ENCODE measurements at regions not wholly inside any gene's neighbourhood (a gene's known extent, or its start where the extent isn't known, plus 50 kb on each side); places are given as distances from the start of the nearest gene placed in this dataset.

DNA sequence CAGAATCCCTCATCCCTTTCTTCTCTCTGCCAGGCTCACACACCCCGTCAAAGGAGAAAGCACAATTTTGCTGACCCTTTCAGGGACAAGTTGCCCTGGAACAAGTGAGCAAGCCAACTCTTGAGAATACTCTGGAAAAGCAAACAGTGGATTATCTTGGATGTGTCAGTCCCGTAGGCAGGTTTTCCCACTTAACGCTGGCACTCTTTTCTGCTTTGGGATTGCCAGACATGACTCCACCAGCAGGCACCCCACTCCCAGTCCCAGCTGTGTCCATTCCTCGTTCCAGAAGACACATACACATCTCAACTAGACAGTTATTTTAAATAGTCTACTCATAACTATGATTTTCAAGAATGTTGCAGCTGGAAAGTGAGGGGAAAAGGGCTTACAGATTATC is 145.5 kb upstream of the CDKN3 start:
- H3K4me3 ChIP-seq (ENCODE audit: low read depth, low read length): no peak overlapping the region
- TF ChIP-seq, protein P1, sequence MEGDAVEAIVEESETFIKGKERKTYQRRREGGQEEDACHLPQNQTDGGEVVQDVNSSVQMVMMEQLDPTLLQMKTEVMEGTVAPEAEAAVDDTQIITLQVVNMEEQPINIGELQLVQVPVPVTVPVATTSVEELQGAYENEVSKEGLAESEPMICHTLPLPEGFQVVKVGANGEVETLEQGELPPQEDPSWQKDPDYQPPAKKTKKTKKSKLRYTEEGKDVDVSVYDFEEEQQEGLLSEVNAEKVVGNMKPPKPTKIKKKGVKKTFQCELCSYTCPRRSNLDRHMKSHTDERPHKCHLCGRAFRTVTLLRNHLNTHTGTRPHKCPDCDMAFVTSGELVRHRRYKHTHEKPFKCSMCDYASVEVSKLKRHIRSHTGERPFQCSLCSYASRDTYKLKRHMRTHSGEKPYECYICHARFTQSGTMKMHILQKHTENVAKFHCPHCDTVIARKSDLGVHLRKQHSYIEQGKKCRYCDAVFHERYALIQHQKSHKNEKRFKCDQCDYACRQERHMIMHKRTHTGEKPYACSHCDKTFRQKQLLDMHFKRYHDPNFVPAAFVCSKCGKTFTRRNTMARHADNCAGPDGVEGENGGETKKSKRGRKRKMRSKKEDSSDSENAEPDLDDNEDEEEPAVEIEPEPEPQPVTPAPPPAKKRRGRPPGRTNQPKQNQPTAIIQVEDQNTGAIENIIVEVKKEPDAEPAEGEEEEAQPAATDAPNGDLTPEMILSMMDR (IDR thresholded peaks at IDR 0.05; ENCODE audit: control insufficient read depth, extremely low read depth, insufficient read depth): no peak
- no peak for DNase-seq (ENCODE audit: low read depth)

DNA sequence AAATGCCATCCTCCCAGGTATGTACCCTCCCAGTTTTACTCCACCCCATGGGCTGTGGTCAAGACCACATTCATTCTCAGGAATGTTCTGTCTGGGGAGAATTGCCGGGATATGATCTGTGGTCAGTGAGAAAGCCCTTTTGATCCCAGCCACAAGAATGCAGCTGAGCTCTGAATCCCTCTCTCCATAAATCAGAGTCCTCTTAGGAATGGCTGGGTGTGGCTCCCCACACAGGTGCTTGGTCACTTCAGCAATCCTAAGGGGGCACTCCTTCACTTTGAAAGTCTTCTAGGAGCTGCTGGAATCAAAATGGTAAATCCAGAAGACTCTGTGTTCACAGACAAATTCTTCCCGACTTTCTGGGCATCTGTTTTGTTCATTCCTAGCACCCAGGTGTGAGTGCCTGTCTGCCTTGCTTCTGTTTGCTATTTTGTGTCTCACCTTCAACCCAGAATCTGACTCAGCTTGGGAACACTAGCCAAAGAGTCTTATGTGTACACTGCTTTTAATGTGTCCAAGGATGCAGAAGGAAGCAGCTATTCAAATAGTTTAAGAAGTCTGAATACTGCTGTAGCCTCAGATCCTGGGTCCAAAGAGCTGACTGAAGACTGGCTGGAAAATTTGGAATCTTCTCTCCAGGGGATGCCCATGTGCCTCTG is 144.6 kb upstream of the CDKN3 start:
- TF ChIP-seq, protein P1 (IDR thresholded peaks at IDR 0.05; ENCODE audit: control insufficient read depth, extremely low read depth, insufficient read depth): no peak
- no peak overlapping the region for H3K4me3 ChIP-seq (ENCODE audit: low read depth, low read length)
- no peak for DNase-seq (ENCODE audit: low read depth)

DNA sequence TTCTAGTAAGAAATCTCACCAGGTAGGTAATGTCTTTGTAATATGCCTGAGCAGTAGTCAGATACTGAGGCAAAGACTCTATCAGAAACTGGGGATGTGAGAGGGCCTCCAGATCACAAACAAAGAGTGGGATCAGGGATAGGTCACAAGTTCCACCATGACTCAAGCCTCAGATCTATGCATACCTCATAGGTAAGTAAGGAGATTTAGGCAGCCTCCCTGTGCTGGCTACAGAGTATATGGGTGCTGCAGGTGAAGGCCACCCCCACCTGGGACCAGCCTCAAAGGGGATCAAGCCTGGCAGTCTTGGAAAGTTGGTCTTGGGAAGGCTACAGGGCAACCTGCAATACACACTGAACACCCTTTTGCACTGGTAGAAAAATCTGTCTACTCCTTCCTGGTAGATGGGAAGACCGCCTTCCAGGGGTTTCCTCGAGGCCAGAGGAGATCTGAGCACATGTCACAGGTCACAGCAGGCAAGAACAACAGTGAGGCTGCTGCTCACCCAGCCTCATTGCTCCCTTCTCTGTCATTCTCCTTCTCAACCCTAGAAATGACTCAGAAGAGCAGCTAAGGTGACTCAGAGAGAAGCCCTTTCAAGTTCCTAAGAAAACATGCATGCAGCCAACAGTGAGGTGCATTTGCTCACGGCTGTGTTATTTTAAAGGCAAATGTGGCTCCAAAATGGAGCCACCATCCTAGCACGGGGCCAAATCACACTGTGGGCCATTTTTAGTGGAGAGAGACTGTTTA is 143.4 kb upstream of the CDKN3 start:
- no peak overlapping the region for H3K4me3 ChIP-seq (ENCODE audit: low read depth, low read length)
- DNase-seq (ENCODE audit: low read depth): no peak
- TF ChIP-seq, protein P1 (IDR thresholded peaks at IDR 0.05; ENCODE audit: control insufficient read depth, extremely low read depth, insufficient read depth): no peak

DNA sequence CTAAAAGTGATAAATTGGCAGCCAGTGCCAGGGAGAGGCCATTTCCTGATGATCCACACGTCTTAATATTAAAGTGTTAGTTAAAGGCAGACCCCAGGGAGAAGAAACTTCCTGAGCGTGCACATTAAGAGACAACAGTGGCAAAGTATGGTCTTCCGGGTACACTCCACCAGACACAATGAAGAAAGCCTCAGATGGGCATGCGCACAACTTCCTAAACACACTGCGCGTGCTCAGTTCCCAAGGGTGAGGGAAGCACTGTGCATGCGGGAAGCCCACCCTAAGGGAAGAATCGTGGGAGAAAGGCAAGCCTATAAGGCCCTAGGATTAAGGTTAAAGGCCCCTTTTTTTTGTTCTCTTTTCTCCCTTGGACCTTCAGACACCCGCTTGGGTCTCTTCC is 140.7 kb upstream of the CDKN3 start:
- no peak overlapping the region for H3K4me3 ChIP-seq (ENCODE audit: low read depth, low read length)
- no peak for DNase-seq (ENCODE audit: low read depth)
- TF ChIP-seq, protein P1 (IDR thresholded peaks at IDR 0.05; ENCODE audit: control insufficient read depth, extremely low read depth, insufficient read depth): no peak

DNA sequence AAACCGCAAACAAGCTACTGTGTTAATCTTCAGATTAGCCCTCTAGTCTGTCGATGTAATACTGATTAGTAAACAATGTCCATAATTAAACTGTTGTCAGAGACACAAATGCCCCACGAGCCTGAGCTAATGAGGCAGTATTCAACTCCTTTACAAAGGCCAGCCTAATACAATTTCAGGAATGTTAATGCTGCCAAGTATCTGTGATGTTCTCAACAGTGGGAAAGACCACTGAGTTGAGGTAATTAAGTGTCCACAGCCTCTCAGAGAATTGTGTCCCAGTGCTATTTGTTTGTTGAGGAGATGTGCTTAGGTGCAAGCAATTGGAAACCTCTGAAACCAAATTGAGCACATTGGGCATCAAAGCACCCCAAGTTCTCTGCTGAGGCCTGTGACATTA is 139.4 kb upstream of the CDKN3 start:
- TF ChIP-seq, protein P1 (IDR thresholded peaks at IDR 0.05; ENCODE audit: control insufficient read depth, extremely low read depth, insufficient read depth): no peak
- DNase-seq (ENCODE audit: low read depth): no peak
- no peak overlapping the region for H3K4me3 ChIP-seq (ENCODE audit: low read depth, low read length)

DNA sequence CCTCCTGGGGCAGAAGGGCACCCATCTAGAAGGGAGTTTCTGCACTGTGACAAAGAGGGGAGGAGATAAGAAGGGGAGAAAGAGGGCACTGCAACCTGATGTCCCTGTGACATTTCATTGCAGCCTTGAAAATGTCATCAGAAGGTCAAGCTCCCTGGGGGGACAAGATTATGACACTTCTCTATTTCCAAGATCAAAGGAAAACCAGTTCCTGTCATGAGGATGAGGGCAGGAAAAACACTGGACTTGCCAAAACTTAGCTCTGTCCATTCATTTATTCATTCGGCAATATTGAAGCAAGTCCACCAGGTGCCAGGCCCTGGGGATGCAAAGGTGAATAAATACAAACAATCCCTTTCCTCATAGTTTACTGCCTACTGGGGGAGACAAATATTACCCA is 138.4 kb upstream of the CDKN3 start:
- no peak for DNase-seq (ENCODE audit: low read depth)
- TF ChIP-seq, protein P1 (IDR thresholded peaks at IDR 0.05; ENCODE audit: control insufficient read depth, extremely low read depth, insufficient read depth): no peak
- no peak overlapping the region for H3K4me3 ChIP-seq (ENCODE audit: low read depth, low read length)
